Stimulated activated CD8-positive, alpha-beta memory T cell treated with anti-CD3 and anti-CD28 coated beads, Interleukin-7, amount 100 ng/mL, for 48 hours (primary cell): ENCODE measurements at regions not wholly inside any gene's neighbourhood (a gene's known extent, or its start where the extent isn't known, plus 50 kb on each side); places are given as distances from the start of the nearest gene placed in this dataset.

Experiments
- DNase-seq, 2 donors: peaks; one replicate each; pipeline ENCODE4 v3.0.0-alpha.2; 2020; ENCODE audit warnings: low read depth in 1 of 2; ENCODE audit errors: extremely low read depth in 1 of 2

DNA sequence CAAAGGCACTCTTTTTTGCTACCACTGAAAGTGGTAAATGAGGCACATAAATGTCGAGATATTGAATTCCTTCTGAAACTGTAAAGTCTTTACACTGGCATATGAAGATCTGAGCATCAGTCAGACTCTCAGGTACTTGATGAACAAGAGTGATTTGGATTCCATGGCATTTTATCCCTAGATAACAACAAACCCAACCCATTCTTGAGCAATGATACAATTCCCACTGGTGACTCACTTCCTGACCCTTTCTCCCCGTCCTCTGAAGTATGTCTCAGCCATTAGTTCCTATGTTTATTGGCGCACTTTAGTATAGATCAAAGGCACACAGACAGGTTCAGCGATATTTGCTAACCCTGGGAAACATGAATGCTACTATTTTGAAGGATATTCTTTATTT is 147.0 kb upstream of the RBFOX1 start:
- DNase-seq, result no peak

DNA sequence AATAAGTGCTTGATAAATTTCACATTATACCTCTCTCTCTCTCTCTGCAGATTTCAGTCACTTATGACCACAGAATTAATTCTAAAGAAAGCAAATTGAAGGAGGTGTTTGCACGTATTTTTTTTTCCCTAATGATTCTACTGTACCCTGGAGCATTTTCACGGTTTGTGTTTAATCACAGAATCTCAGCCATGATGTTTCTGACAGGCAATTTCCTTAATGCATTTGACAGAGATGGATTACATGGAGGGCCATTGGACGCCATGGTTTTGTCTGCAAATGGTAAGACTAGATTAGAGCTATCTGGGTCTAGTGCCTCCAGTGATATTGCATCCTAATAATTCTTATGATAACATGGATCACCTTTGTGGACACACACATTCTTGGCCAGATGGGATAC is 147.5 kb upstream of the RBFOX1 start:
- no peak for DNase-seq

DNA sequence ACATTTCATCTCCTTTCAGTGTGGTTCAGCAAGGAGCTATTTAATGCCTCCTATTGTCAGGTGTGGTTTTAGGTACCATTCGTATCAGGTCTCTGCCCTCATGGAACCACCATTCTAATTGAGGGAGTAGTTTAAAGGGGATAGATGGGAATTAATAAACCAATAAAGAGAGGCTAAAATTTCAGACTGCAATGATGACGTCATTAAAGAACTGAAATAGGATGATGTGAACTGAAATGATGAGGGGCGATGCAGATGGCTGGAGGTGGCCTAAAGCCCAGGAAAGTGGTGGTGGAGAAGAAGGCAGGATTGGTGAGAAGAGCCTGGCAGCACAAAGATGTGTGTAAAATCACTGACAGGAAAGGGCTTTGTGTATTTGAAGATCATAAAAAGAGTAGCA is 148.9 kb upstream of the RBFOX1 start:
- no peak for DNase-seq

DNA sequence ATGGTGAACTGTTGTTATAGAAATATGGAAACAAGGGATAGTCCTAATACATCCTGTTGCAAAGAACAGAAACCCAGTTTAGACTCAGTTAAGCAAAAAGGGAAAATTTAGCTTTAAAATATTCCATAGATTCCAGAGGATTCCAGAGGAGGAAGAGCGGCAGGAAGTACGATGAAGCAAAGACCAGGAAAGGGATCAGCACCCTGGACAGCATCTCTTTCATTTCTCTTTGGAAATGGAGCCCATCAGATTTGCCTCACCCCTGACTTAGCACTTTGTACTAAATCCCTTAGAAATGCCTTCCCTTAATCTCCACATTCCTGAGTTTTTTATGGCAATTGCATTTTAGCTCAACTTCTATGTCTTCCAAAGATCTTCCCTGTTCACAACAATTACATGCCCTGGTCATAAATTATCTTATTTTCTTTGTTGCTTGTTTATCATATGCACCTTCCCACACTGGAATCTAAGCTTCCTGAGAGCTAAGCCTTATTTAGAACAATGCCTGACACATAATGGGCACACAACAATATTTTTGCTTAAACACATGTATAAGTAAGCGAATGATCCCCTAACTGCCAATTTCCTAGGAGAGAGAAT is 150.0 kb upstream of the RBFOX1 start:
- no peak for DNase-seq

DNA sequence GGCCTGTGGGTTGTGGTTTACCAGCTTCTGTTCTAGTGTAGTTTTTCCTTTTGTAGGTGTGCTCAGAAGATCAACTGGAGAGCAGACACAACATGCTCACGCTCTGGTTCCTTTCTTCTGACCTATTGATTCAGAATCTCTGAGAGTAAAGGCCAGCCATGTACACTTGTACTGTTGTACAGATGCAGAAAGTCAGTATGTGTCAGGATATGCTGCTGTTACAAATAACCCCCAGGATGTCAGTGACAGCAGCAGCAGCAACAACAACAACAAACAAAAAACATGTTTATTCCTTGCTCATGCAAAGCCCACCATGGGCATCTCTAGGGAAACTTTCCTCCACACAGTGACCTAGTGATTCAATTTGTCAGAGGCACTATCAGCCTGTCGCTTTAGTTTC is 154.8 kb upstream of the RBFOX1 start:
- DNase-seq, result no peak

DNA sequence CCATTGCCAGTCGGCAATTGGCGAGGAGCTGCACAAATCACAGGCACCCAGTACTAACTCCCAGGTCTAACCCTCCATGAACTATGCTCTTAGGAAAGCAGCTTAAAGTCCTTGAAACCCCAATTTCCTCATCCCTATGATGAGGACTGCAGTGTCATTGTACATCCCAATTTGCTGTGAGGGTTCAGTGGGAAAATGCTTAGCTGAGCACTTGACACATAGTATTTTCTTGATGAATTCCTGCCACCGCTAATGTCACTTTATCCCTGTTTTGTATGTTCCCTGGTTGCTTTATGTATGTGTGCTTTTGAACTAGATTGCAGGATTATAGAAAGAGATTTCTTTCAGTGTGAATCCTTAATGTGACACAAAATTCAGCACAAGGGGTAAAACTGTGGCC is 161.5 kb upstream of the RBFOX1 start:
- no peak for DNase-seq

DNA sequence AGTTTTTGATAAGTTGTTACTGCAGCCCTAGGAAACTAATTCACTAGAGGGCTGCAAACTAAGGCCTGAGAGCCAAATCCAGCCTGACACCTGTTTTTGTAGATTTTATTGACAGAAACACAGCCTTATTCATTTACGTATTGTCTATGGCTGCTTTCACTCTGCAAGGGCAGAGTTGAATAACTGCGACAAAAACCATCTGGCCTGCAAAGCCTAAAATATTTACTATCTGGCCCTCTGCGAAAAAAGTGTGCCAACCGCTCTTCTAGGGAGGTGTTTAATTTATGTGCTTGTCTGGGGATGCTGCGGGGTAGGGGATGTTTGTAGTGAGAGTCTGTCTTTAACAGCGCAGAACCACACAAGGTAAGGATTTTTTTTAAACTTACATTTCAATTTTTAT is 165.0 kb upstream of the RBFOX1 start:
- DNase-seq, result no peak

DNA sequence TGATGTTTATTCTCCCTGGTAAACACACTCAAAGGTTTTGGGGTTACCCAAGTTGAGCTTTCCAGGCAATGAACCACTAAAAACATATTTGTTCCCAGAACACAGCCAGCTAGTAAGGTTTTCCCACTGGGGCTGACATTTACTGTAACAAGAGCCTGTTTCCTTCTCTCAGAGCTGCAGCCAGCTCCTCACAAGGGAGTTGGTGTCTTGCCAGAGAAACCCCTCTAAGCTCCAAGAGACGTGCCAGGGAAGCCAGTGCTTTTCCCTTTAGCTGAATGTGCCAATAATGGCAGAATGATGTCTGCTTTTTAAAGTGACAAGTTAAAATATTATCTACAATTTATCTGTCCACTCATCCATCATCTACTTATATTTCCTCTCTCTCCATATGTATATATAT is 170.8 kb upstream of the RBFOX1 start:
- no peak for DNase-seq

DNA sequence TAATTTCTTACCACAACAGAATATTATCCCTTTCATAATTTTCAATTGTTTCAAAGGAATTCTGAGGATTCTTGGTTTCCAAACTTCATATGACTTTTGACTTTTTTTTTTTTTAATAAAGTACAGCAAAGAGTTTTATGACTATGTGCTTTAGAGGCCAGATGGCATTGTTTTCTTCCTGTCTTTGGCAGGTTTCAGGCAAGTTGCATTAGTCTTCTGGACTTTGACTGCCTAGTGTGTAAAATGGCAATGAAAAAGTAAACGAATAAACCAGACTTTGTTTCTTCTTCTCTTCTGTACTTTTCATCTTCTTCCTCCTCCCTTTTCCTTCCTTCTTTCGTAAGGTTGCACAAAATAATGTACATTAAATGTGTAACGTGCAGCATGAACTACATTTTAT is 172.6 kb upstream of the RBFOX1 start:
- no peak for DNase-seq

DNA sequence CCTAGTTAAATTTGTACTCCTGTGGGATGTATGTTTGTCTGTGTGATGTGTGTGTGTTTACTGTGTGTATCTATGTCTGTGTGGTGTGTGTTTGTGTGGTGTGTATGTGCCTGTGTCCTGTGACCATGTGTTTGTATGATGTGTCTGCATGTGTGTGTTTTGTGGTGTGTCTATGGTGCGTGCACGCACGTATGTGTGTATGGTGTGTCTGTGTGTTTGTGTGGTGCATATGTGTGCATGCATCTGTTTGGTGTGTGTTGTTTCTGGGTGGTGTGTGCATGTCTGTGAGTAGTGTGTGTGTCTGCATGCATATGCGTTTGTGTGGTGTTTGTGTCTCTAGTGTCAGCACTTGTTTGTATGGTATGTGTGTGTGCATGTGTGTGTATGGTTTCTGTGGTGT is 174.2 kb upstream of the RBFOX1 start:
- no peak for DNase-seq

DNA sequence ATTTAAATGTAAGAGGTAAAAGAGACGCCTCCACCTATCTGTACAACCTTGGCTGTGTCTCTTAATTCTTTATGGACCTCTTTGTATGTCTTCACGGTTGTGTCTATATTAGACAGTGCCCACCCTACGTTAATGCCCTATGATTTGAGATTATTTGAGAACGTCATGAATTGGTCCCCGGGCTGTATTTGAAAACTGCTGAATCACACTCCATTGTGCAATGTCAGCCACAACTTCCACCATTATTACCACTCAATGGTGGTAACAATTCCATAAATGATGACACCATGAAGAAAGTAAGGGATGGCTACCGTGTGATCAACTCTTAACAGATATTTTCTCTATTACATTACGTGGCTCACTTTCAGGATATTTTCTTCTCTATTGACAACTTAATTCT is 182.4 kb upstream of the RBFOX1 start:
- no peak for DNase-seq

DNA sequence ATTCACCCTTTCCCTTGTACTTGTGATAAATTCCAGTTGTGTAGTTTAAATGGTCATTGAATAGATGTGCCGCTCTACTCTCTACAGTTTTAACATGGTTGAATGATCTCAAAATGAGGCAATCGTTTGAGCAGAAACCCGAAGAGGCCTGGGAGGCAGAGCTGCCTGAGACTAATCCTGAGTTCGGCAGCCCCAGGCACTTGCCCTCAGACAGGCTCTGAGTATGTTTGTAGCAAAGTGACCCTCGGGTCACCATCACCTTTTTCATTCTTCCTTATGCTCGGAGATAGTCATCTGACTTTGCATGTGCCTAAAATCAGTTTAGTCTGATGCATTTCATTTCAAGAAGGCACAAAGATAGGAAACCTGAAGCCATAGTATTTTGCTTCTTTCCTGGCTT is 184.0 kb upstream of the RBFOX1 start:
- DNase-seq, result no peak

DNA sequence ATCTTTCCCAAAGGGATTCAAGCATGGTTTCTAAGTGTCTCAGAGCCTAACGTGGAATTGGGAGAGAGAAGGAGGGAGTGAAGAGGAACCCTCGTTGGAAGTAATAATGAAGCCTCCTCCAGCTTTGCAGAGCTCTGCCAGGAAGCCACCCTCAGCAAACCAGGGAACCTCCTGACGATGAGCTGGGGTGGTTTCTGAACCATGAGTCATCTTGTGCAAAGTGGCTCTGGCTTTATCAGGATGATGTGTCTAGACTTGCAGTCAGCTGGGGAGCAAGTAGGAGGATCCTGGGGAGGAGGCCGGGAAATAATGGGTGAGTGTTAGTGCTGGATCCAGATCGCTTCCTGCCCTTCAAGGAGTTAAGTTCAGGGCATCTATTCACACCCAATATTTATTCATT is 191.7 kb upstream of the RBFOX1 start:
- no peak for DNase-seq

DNA sequence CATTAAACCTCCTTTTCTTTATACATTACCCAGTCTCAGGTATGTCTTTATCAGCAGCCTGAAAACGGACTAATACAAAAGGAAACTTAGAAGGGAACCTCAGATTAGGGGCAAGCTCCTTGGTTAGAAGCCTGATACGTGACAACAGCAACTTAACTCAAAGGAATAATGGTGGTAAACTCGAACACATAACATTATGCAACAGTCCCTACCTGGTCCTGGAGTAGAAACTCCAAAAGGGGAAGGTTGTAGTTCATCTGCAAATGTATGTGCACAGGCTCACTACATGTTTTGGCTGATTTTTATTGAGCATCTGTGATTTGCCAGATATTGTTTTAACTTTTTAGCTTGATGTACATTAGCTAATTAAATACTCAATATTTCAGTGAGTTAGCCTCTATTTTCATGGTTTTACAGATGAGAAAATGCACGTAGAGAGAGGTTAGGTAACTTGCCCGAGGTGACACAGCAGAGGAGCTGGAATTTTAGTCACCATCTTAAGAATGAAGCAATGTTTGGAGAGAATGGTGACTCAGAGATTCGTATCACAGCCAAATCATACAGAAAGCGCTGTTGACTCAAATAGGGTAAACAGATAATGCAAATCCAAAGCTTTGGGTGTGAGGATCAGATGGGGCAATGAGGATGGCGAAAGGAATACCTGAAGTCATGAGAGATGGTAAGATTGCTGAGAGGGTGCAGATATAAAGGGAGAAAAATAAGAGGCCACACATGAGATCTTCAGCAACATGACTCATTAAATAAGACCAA is 194.9 kb upstream of the RBFOX1 start:
- no peak for DNase-seq

DNA sequence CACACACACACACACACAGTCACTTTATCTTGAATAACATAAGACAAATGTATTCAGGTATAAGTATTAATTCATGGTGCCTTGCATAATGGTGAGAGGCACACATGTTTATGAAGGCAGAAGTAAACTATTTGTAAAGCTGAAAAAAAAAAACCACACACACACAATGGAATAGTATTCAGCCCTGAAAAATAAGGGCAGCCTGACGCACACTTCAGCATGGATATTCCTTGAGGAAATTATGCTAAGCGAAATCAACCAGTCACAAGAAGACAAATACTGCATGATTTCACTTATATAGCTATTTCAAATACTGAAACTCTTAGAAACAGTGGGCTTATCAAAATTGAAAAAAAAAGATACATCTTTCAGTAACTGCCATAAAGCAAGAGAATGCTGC is 200.2 kb upstream of the RBFOX1 start:
- no peak for DNase-seq

DNA sequence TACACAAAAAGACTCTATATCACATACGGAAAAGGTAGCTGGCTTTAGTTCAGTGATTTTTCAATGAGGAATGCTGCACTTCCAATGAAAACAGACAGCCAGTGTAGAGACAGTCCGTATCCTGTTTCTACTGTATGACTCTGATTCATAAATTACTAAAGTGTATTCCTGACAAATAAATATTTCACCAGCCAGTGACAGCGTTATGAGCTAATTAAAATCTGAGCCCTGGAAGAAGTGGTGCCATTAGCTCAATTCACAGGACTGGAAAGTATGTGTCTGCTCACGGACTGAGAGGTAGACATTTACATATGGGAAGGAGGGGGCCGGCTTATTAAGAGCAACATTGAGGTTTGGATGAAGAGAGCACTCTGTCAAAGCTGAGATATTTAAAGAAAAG is 207.9 kb upstream of the RBFOX1 start:
- no peak for DNase-seq

DNA sequence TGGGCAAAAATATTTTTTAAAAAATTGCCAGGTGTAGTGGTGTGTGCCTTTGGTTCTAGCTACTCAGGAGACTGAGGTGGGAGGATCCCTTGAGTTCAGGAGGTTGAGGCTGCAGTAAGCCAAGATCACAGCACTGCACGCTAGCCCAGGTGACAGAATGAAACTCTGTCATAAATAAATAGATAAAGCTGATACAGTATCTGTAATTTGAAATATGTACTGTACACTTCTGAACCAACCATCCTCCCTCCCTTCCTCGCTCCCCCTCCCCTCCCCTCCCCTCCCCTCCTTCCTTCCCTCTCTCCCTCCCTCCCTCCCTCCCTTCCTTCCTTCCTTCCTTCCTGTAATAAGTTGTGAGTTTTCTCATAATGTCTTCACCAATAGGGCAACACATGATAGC is 208.4 kb upstream of the RBFOX1 start:
- DNase-seq, result no peak

DNA sequence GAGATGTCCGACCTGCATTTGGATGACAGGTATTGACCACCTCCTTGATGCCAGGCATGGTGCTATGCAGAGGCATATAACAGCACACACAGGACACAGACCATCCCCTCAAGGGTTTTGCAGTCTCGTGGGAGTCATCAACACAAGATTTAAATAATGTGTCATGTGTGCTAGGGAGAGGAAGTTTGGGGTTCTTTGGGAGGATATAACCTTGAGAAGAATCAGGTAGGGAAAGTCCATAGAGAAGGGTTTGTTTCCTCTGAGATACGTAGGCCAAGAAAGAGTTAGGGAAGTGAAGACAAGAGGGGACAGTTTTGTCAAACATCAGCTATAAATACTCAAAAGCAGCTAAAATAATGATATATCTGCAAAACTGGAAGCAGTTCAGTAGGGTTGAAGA is 215.9 kb upstream of the RBFOX1 start:
- DNase-seq, result no peak

DNA sequence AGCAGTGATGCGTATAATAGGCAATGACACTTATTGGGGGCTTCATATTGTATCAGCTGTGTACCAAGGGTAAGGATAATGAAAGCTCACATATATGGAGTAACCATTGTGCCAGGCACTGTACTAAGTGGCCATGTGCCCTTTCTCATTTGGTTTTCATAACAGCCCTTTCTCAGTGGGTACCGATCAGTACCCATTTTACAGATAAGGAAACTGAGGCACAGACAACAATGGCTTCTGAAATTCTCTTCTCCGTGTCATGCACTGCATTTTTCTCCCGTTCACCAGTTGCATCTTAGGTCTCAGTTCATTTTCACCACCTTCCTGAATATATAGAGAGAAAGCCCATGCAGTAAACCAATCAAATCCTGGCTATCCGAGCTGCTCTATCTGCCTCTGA is 216.7 kb upstream of the RBFOX1 start:
- DNase-seq, result no peak

DNA sequence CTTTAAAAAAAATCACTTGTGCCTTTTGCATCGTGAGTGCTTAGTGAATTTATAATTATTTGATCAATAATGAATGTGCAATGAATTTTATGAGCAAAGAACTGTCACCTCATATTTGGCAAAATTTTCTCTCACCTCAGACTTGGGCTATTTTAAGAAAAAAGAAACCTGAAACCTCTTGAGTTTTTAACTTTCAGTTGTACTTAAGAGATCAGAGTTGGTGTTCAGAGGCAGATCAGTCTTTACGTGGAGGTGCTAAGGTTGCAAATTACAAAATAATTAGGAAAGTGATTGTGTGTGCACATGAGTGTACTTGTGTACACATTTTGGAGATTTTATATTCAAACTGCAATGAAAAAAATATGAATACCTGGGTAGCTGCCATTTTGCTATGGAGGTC is 218.7 kb upstream of the RBFOX1 start:
- DNase-seq, result no peak

DNA sequence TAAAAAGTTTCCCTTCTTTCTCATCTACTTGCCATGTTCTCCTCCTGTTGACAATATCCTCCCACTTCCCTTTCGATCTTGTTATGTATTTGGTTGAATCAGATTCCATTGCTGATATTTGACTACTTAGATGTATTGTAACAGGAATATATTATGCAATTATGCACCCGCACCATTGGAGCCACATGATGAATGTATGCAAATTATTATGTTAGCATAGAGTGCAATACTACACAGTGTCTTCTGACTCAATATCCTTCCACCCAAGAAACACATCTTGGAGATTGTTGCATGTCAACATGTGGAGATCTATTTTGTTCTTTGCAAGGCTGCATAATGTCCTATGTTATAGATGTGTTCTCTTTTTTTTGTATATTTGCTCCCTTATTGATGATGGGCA is 219.2 kb upstream of the RBFOX1 start:
- no peak for DNase-seq

DNA sequence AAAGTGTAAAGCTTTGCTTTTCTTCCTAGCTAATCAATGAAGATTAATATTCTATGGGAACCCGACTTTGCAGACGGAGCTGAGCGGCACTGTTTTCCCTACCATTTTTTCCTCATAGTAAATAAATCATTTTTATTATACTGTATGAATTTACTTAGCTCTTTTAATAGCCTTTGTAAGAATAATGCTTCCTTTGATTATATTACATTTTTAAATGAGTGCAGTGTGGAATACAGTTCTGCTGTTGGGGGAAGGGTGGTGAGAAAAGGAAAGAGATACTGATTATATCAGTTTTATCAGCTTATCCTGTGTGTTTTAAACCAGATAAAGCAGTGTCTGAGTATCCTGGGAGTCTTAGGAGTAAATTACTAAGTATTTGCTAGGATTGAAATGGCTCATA is 221.4 kb upstream of the RBFOX1 start:
- DNase-seq, result no peak

DNA sequence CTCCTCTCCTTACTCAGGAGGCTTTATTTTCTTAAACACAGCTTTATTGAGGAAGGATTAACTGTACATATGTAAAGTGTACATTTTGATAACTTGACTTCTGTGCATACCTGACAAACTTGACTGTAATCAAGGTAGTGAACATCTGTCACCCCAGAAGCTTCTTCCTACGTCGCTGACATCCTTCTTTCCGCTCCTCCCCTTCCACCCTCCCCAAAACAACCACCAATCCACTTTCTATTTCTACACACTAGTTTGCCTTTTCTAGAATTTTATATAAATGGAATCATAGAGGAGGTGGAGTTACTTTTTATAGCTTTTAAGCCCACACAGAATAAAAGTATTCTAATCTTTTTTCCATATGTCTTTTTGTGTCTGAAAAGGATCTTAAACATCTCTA is 225.2 kb upstream of the RBFOX1 start:
- DNase-seq, result no peak
